ENCODE measurements at regions not wholly inside any gene's neighbourhood (a gene's known extent, or its start where the extent isn't known, plus 50 kb on each side); places are given as distances from the start of the nearest gene placed in this dataset.

DNA sequence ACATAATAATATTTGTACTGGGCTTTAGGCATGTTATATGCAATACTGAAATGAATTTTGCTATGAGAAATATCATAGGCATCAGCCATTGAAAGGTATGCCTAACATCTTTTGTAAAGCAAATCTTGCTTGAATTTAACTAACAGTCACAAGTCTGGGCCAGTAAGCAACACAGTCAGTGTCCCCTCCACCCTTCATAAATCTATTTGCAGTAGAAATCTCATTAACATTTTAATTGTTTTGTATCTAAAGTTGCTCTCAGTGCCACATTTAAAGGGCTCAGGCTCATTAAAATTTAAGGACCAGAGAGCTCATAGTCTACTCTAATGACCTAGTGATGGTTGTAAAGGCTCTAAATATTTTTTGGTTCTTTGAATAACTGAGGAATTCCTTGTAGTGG lies 167.2 kb upstream of the GOLIM4 start:
- Histone ChIP-seq H3K9ac (ENCODE audit: low read length) (no peak overlapping the region), H3K79me2 (ENCODE audit: insufficient read depth, low read length) (no peaks in the 10 kb centered on the region), H4K20me1 (ENCODE audit: insufficient read depth) (no peaks in the 10 kb centered on the region), H3K4me3 (replicated peaks in 1 of 2; ENCODE audit: low read depth in 1 of 2, low read length in 2 of 2) (no peak overlapping the region), H3K4me1 (ENCODE audit: control insufficient read depth in 1 of 2, insufficient read depth in 2 of 2, low read length in 2 of 2) (no peaks in the 10 kb centered on the region), H3K27me3 (ENCODE audit: insufficient read depth, low read length) (peaks cover 10% of the 10 kb centered on the region; the same call in 1 of the 2 replicates), H2AFZ (ENCODE audit: low read depth, low read length, poor library complexity, severe bottlenecking) (no peak overlapping the region), H3K4me2 (ENCODE audit: low read length) (no peak overlapping the region), H3K9me2 (ENCODE audit: insufficient read depth) (no peaks in the 10 kb centered on the region), H3K9me3 (ENCODE audit: control insufficient read depth in 1 of 2, insufficient read depth in 1 of 2, low read depth in 1 of 2, low read length in 2 of 2) (no peaks in the 10 kb centered on the region), H3K36me3 (ENCODE audit: control insufficient read depth in 1 of 2, insufficient read depth in 2 of 2, low read length in 2 of 2) (no peaks in the 10 kb centered on the region), H3K27ac (ENCODE audit: low read depth, low read length) (no peak overlapping the region)
- intact Hi-C loops (cut with micrococcal nuclease) = no loop called here
- TF ChIP-seq CBX3 (IDR thresholded peaks at IDR 0.05; ENCODE audit: low read depth) = no peak
- TF ChIP-seq FOSL1 (IDR thresholded peaks at IDR 0.05; ENCODE audit: low read depth) = no peak
- TF ChIP-seq POLR2A (IDR thresholded peaks at IDR 0.05; ENCODE audit: borderline replicate concordance, extremely low read depth, insufficient read depth, insufficient read length) = no peak
- no peak for ATAC-seq
- CTCF ChIA-PET = no interaction called here
- no TSS peak for BruUV-seq (replicated peaks)
- DNase-seq (ENCODE audit: low read depth, low spot score) = no peak
- RAD21 ChIA-PET (ENCODE audit: low non-redundant PET in 1 of 2, low total read pairs in 2 of 2, uncharacterized antibody in 2 of 2, unreplicated experiment in 2 of 2) = no interaction called here
- POLR2A ChIA-PET = no interaction called here

DNA sequence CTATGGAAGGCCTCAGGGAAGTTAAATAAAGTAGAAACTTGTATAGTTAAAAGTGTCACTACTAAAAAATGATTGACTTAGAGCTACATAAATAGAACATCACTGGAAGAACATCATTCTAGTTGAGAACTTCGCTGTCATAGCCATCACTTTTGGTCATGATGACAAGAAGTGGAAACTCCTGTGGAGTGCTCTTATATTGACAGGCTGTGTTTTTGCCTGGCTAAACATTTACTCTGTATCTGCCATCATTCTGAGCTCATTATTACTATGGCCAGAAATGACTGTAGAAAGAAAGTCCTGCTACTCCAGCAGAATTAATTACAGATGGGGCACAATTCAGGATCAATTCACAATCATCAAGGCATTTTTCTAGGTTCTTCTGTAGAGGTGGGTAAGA lies 165.1 kb upstream of the GOLIM4 start:
- Histone ChIP-seq H3K9me3 (ENCODE audit: control insufficient read depth in 1 of 2, insufficient read depth in 1 of 2, low read depth in 1 of 2, low read length in 2 of 2) (no peaks in the 10 kb centered on the region; a peak in 1 of 4 replicates), H3K27me3 (ENCODE audit: insufficient read depth, low read length) (peaks cover 10% of the 10 kb centered on the region; the same call in 1 of the 2 replicates), H3K4me1 (ENCODE audit: control insufficient read depth in 1 of 2, insufficient read depth in 2 of 2, low read length in 2 of 2) (no peaks in the 10 kb centered on the region), H3K79me2 (ENCODE audit: insufficient read depth, low read length) (no peaks in the 10 kb centered on the region), H3K4me3 (replicated peaks in 1 of 2; ENCODE audit: low read depth in 1 of 2, low read length in 2 of 2) (no peak overlapping the region), H3K27ac (ENCODE audit: low read depth, low read length) (no peak overlapping the region), H3K9me2 (ENCODE audit: insufficient read depth) (no peaks in the 10 kb centered on the region), H3K36me3 (ENCODE audit: control insufficient read depth in 1 of 2, insufficient read depth in 2 of 2, low read length in 2 of 2) (no peaks in the 10 kb centered on the region), H2AFZ (ENCODE audit: low read depth, low read length, poor library complexity, severe bottlenecking) (no peak overlapping the region), H4K20me1 (ENCODE audit: insufficient read depth) (no peaks in the 10 kb centered on the region), H3K4me2 (ENCODE audit: low read length) (no peak overlapping the region), H3K9ac (ENCODE audit: low read length) (no peak overlapping the region)
- ATAC-seq (no peak), DNase-seq (ENCODE audit: low read depth, low spot score) (no peak)
- ChIA-PET POLR2A (no interaction called here), CTCF (no interaction called here), RAD21 (ENCODE audit: low non-redundant PET in 1 of 2, low total read pairs in 2 of 2, uncharacterized antibody in 2 of 2, unreplicated experiment in 2 of 2) (no interaction called here)
- intact Hi-C loops (cut with micrococcal nuclease) = no loop called here
- no TSS peak for BruUV-seq (replicated peaks)
- no peak for TF ChIP-seq EZH2 (IDR thresholded peaks at IDR 0.05)
- no peak for TF ChIP-seq RAD21 (IDR thresholded peaks at IDR 0.05; ENCODE audit: low read depth)
- TF ChIP-seq TCF7L2 (IDR thresholded peaks at IDR 0.05; ENCODE audit: borderline replicate concordance, extremely low read depth, insufficient read depth, insufficient read length) = no peak
- no peak for TF ChIP-seq EZH2phosphoT487 (IDR thresholded peaks at IDR 0.05; ENCODE audit: borderline replicate concordance)
- TF ChIP-seq CEBPB (IDR thresholded peaks at IDR 0.05; ENCODE audit: low read depth) = no peak
- TF ChIP-seq, protein P1, sequence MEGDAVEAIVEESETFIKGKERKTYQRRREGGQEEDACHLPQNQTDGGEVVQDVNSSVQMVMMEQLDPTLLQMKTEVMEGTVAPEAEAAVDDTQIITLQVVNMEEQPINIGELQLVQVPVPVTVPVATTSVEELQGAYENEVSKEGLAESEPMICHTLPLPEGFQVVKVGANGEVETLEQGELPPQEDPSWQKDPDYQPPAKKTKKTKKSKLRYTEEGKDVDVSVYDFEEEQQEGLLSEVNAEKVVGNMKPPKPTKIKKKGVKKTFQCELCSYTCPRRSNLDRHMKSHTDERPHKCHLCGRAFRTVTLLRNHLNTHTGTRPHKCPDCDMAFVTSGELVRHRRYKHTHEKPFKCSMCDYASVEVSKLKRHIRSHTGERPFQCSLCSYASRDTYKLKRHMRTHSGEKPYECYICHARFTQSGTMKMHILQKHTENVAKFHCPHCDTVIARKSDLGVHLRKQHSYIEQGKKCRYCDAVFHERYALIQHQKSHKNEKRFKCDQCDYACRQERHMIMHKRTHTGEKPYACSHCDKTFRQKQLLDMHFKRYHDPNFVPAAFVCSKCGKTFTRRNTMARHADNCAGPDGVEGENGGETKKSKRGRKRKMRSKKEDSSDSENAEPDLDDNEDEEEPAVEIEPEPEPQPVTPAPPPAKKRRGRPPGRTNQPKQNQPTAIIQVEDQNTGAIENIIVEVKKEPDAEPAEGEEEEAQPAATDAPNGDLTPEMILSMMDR (IDR thresholded peaks at IDR 0.05 in 2 of 3, conservative IDR thresholded peaks at IDR 0.05 in 1 of 3; ENCODE audit: borderline replicate concordance in 1 of 3, insufficient read depth in 1 of 3, low read depth in 2 of 3, low read length in 2 of 3) = no peak
- TF ChIP-seq JUND (IDR thresholded peaks at IDR 0.05) = no peak
- TF ChIP-seq, protein P2, sequence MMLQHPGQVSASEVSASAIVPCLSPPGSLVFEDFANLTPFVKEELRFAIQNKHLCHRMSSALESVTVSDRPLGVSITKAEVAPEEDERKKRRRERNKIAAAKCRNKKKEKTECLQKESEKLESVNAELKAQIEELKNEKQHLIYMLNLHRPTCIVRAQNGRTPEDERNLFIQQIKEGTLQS (IDR thresholded peaks at IDR 0.05) = no peak
- TF ChIP-seq, protein P3, sequence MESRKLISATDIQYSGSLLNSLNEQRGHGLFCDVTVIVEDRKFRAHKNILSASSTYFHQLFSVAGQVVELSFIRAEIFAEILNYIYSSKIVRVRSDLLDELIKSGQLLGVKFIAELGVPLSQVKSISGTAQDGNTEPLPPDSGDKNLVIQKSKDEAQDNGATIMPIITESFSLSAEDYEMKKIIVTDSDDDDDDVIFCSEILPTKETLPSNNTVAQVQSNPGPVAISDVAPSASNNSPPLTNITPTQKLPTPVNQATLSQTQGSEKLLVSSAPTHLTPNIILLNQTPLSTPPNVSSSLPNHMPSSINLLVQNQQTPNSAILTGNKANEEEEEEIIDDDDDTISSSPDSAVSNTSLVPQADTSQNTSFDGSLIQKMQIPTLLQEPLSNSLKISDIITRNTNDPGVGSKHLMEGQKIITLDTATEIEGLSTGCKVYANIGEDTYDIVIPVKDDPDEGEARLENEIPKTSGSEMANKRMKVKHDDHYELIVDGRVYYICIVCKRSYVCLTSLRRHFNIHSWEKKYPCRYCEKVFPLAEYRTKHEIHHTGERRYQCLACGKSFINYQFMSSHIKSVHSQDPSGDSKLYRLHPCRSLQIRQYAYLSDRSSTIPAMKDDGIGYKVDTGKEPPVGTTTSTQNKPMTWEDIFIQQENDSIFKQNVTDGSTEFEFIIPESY (IDR thresholded peaks at IDR 0.05; ENCODE audit: extremely low read depth, insufficient replicate concordance, low read length) = no peak
- TF ChIP-seq SIN3A (IDR thresholded peaks at IDR 0.05; ENCODE audit: low read depth) = no peak
- TF ChIP-seq, protein P4, sequence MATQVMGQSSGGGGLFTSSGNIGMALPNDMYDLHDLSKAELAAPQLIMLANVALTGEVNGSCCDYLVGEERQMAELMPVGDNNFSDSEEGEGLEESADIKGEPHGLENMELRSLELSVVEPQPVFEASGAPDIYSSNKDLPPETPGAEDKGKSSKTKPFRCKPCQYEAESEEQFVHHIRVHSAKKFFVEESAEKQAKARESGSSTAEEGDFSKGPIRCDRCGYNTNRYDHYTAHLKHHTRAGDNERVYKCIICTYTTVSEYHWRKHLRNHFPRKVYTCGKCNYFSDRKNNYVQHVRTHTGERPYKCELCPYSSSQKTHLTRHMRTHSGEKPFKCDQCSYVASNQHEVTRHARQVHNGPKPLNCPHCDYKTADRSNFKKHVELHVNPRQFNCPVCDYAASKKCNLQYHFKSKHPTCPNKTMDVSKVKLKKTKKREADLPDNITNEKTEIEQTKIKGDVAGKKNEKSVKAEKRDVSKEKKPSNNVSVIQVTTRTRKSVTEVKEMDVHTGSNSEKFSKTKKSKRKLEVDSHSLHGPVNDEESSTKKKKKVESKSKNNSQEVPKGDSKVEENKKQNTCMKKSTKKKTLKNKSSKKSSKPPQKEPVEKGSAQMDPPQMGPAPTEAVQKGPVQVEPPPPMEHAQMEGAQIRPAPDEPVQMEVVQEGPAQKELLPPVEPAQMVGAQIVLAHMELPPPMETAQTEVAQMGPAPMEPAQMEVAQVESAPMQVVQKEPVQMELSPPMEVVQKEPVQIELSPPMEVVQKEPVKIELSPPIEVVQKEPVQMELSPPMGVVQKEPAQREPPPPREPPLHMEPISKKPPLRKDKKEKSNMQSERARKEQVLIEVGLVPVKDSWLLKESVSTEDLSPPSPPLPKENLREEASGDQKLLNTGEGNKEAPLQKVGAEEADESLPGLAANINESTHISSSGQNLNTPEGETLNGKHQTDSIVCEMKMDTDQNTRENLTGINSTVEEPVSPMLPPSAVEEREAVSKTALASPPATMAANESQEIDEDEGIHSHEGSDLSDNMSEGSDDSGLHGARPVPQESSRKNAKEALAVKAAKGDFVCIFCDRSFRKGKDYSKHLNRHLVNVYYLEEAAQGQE (IDR thresholded peaks at IDR 0.05; ENCODE audit: low read depth) = no peak
- TF ChIP-seq CBX3 (IDR thresholded peaks at IDR 0.05; ENCODE audit: low read depth) = no peak
